Lower leg skin (tissue), 3 donors: ENCODE measurements at regions not wholly inside any gene's neighbourhood (a gene's known extent, or its start where the extent isn't known, plus 50 kb on each side); places are given as distances from the start of the nearest gene placed in this dataset.

Experiments used
- POLR2A ChIP-seq, 2 donors: fragments of 450-650 bp; IDR thresholded peaks; one replicate each; pipeline ENCODE4 v1.6.1; 2016 to 2017; ENCODE audit warnings: antibody characterized with exemption in 2 of 2, mild to moderate bottlenecking in 1 of 2, moderate library complexity in 1 of 2
- TF ChIP-seq, protein P1 (sequence below), 3 donors: fragments of 450-650 bp; IDR thresholded peaks; one replicate each; pipeline ENCODE4 v1.5.1; 2016; ENCODE audit warnings: antibody characterized with exemption in 3 of 3, mild to moderate bottlenecking in 3 of 3, moderate library complexity in 2 of 3

DNA sequence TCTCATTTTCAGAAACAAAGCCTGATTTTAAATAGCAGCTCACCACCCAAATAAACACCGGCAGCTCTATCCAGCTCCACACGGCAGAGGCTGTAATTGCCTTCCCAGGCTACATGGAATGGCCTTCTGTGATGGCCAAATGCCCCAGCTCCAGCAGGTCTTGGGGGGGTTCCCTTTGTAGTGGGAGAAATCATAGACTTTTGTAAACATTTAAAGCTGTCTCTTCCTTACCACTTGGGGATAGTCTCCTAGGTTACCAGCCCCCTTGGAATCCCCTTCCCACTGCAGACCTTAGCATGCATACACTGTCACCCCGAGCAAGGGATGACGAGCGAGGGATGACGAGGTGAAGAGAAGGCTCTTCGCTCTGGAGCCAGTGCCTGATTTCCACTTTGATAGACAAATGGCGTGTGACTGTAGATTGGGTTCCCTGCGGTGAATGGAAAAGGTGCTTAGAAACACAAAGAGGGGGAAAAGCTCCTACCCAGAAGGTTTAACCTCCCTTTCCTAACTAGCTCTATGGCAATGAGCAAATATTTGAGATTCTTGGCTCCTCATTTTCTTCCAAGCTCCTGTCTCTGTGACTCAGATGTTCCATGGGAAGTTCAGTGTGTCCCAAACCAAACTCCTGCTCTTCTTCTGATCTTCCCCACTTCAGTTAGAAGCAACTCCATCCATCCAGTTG lies 108.0 kb upstream of the CADM1 start:
- TF ChIP-seq, protein P1, sequence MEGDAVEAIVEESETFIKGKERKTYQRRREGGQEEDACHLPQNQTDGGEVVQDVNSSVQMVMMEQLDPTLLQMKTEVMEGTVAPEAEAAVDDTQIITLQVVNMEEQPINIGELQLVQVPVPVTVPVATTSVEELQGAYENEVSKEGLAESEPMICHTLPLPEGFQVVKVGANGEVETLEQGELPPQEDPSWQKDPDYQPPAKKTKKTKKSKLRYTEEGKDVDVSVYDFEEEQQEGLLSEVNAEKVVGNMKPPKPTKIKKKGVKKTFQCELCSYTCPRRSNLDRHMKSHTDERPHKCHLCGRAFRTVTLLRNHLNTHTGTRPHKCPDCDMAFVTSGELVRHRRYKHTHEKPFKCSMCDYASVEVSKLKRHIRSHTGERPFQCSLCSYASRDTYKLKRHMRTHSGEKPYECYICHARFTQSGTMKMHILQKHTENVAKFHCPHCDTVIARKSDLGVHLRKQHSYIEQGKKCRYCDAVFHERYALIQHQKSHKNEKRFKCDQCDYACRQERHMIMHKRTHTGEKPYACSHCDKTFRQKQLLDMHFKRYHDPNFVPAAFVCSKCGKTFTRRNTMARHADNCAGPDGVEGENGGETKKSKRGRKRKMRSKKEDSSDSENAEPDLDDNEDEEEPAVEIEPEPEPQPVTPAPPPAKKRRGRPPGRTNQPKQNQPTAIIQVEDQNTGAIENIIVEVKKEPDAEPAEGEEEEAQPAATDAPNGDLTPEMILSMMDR (IDR thresholded peaks at IDR 0.05), result no peak
- no peak for TF ChIP-seq POLR2A (IDR thresholded peaks at IDR 0.05)
